ENCODE measurements at regions not wholly inside any gene's neighbourhood (a gene's known extent, or its start where the extent isn't known, plus 50 kb on each side); places are given as distances from the start of the nearest gene placed in this dataset.

DNA sequence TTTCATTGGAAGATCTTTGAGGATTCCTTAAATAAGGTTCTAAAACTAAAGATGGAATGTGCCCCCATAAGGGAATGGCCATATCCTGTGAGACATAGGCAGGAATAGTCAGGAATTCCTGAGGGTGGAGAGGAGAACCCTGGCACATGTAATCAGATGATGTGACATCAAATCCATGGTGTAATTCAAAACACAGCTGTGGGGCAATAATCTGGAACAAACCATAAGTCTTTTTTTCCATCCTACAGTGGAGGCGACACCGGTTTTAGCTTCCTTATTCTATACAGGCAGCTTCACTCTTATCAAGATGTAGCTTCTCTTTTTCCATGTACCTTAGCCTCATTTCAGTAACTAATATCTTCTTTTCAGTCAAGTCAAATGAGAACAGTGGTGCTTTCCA is 133.6 kb upstream of the CITED2 start:
- peak; percentile 53 for DNase-seq

DNA sequence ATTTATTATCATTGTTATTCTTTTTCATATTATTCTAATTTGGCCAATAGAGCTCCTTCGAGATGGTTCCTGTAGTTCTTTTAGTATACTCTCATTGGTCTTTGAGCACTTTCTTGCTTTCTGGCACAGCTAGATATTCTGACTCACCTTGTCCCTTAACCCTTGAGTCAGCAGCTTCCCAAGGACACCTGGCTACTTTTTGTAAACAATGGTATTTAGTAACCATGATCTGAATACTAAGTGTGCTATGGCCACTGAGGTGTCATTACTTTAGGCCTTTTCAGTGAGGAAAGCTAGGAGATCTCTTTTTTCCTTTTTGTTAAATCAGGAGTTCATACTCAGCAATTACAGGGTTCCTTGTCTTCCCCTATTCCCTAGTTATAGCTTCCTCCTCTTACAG is 126.5 kb upstream of the CITED2 start:
- no peak for DNase-seq

DNA sequence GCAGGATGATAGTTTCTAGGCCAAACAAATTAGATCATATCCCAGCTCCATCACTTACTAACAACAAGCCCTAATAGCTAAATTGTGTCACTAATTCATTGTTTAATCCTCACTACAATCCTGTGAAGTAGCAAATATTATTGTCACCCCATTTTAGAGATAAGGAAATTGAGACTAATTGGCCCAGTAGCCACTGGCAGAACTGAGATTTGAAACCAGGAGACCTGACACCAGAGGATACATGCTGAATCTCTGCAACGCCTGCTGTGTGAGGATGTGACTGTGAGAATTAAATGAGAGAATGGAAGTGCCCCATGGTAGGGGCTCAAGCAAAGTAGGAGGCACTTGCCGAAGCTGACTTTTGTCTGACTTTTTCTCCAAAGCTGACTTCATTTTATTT is 124.3 kb upstream of the CITED2 start:
- no peak for DNase-seq

DNA sequence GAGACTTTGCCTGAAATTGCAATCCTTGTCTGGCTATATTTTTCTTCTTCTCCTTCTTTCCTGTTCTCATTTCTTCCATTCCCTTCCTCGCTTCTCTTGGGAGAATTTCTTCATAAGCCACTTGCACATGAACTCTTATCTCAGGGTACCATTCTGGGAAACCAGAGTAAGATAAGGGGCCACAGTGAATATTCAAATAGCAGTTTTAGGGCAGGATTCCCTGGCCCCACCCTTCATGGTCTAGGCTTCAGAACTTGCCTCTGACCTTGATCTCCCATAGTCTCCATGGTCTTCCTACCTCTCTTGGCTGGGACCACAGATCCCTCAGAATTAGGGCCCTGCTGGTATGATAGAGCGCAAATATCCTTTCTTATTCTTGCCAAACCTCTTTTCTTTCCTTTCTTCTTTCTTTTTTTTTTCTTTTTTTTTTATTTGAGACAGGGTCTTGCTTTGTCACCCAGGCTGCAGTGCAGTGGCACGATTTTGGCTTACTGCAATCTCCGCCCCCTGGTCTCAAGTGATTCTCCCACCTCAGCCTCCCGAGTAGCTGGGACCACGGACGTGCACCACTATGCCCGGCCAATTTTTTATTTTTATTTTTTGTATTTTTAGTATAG is 123.0 kb upstream of the CITED2 start:
- no peak for DNase-seq

DNA sequence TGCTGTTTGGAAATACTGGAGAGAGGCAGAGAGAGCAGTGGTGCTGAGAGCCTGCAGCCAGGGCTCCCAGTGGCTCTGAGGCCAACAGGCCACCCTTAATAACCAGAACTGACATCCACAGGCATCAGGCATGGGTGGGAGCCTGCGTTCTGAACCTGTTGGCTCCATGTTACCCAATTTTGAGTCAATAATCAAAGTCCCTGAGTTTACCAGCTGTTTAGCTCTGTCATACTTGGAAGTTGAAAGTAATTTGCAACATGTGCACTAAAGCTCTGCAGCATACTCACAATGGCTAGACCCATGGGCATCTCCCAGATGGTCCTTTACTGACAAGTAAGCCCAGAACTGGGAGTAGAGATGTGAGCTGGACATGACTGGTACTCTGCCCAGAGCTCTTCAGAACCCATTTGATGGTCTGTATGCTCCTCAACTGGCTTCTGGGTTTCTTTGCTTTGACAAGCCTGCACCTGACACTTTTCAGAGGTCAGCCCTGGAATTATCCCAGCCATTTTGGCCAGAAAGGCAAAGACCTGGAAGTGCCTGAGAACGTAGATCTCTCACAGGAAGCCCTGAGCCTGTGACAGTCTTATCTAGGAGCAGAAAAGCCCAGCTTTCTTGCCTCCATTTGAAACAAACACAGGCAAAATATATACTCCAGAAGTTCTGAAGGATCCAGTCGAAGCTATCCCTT is 122.4 kb upstream of the CITED2 start:
- DNase-seq, result no peak

DNA sequence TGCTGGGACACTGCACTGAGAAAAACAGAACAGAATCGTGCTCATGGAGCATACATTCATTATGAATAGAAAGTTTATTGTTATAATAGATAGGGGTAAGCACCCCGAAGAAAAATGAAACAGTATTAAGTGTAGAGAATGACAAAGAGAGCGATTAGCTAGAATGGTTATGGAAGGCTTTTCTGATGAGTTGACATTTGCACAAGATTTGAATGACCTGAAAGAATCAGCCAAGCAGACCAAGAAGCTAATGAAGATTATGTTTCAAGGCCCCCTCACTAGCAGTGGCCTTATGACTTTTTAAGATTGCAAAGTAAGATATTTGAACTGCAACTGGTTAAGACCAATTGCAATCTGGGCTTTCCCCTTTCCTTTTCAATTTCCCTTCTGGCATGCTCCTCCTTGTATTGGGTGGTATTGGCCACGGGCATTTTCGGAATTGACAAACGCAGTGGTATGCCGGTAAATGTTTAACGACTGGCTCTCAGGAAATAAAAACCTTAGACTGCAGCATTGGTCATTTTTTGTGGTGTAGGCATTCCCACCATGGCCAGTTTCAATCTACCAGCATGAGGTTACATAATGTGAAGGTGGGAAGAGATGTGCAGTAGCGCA is 120.0 kb upstream of the CITED2 start:
- no peak for DNase-seq

DNA sequence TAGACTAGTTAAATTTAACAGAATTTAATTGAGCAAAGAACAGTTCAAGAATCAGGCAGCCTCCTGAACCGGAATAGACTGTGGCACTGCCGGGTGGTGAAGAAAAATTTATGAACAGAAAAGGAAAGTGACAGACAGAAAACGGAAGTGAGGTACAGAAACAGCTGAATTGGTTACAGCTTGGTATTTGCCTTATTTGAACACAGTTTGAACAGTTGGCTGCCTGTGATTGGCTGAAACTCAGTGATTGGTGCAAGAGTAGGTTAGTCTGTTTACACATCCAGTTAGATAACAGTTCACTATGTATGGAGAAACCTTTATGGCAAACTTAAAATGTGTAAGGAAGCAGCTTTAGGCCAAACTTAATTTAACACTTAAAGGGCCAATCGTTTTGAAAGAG is 116.0 kb upstream of the CITED2 start:
- DNase-seq, result no peak

DNA sequence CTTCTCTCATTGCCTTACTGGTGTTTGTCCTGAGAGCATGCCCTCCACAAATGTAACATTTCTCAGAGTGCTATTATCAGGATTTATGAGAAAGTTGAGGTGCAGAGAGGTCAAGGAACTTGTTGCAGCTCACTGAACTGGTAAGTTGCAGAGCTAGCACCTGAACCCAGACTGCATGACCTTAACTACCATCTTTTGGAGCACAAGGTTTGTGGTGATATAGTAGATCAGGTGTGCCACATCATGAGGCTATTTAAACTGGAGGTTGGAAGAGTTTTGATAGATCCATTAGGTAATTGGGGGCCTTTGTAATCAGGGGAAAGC is 112.0 kb upstream of the CITED2 start:
- DNase-seq, result no peak

DNA sequence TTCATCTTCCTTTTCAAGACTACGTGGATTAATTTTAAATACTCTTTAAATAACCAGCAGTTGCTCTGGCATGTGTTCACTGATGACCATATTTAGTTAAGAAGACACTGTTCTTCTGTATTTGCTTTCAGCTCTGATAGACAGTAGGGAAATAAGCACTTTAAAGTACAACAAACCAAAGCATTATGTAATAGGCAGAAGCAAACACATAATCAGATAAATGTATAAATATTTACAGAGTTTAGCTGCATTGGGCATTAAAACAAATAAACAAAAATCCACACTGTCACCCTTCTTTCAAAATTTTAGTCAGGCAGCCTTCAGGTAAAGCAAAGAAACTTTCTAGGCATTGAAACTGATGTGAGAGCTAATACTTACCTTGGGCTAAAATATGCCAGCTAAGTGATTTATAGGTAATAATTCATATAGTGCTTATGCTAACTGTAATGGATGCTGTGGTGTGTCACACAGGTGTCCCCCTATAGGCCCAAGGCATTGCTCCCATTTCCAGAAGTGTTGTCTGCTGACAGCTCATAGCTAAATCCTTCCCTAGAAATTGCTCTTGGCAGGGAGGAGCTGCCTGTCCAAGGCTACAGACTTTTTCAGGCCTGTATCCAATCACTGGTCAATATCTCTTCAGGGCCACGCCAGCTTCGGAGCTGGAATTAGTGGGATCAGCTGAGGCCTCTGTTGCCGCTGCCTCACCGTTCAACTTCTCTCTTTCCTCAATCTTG is 111.5 kb upstream of the CITED2 start:
- no peak for DNase-seq

DNA sequence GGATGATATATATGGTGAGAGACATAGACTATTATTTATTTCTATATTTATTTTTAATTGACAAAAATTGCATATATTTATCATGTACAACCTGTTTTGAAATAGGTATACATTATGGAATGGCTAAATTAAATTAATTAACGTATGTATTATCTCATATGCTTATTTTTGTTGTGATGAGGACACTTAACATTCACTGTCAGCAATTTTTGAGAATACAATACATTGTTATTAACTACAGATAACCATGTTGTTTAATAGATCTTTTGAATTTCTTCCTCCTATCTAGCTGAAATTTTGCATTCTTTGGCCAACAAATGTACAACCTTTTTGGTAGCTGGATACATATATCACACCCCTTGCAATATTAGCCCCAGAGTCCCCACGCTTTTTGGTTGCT is 110.7 kb upstream of the CITED2 start:
- DNase-seq, result no peak

DNA sequence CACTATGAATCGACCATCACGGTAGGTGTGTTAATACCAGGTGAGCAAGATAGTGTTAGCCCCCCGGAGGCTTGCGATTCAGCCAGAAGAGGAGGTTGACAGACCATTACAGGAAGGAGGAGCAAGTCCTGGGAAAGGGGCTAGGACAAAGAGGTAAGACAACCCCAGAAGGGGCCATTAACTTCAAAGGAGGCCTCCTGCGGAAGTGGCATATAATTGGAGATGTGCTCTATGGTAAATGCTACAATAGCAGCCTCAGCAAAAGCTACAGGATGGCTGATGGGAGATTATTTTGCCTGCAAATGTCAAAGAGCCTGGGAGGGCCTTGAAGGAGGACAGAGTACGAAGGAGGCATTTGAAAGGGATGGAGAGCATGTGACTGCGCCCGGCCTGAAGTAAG is 108.6 kb upstream of the CITED2 start:
- no peak for DNase-seq

DNA sequence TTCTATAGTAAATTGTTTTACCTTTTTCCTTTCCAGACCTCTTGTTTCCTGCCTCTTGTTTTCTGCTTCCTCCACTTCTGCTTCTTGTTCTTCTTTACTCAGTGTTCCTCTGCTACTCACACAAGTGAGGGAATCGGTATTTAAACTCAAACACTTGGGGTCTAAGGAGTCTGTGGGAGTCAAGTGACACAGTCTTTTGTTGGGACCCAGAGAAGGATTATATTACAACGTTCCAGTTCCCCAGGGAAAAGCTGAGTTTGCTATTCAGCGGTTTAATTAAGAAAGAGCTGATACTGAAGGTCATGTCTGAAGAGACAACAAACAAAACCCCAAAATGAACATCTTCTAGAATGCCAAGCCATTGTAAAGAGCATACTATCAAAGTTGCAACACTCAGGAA is 107.8 kb upstream of the CITED2 start:
- DNase-seq, result no peak

DNA sequence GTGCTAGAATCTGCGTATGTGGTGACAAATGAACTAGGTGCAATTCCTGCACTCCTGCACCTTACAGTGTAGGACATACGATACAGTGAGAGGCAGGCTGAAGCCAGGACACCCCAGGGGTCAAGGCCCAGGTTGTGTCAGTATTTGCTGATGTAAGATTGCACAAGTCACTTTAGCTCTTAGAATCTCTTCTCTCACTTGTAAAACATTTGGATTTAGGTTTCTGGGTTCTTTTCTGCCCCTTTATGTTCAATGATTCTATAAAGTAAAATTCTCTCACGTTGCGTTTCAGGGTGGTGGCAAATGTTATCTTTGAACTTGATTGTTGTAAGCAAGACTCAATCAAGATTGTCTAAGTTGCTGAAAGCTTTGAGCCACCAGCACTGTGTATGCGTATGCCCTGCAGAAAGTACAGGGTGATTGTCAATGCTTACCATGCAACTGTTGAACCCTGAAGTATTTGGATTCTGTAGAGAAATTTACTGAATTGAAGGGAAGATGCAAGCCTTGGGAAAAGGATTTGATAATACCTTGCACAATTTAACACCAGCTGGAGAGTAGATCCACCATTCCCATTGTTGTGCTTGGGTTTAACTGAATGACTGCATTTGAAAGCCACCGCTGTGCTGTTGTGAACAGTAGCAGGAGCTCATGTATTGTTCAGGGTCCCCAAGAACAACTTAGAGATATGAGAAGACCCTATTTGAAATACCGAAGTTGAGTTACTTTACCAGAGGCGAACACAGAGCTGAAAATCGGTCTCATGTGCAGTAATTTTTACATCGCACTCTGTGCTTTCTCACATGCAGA is 106.1 kb upstream of the CITED2 start:
- DNase-seq, result no peak

DNA sequence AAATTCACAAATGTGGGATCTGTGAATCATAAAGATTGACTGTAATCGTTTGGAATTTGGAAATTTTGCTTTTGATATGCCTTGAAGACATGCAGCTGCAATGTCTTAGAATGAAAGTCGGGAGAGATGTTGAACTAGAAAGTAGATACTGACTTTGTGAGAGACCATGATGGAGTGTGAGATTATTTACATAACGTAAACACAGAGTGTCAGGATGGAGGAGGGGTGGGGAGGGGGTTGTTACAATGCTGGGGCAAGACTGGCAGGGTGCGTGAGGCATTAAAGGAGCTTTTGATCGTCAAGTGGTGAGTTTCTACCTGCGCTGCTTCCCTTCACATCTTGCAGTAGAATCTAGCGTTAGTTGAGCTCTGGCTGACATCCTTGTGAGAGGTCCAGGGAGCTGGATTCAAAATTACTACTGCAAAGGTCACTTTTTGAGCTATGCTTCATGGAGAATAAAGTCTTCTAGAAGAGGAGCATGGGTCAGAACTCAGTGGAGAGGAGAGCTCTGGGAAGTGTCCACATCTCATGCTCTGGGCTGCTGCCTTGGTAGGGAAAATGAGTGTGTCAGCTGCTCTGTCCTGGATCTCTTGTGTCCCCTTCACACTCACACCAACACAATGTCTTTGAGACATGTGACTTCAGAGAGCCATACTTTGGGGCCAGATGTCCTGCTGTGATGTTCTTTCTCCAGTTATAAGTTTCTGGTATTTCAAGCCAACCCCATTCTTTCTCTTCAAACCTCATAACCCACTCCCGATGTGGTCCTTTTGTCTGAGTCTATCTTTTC is 105.2 kb upstream of the CITED2 start:
- no peak for DNase-seq

DNA sequence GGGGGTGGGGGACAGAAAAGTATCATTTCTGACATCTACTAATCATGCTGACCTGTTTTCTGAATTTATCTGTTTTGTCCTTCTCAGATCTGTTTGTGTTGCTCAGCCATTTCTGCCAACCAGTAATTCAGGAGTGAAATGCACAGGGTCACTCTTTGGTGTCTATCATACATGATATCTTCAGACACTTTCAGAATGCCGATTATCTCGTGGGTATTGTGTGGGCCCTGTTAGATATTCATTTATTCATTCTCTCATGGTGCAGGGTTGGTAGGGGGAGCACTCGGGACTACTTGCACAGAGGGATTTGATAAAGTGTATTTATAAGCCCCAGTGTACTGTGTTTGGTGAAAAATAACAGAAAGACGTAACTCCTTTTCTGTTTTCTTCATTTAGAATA is 101.2 kb upstream of the CITED2 start:
- no peak for DNase-seq

DNA sequence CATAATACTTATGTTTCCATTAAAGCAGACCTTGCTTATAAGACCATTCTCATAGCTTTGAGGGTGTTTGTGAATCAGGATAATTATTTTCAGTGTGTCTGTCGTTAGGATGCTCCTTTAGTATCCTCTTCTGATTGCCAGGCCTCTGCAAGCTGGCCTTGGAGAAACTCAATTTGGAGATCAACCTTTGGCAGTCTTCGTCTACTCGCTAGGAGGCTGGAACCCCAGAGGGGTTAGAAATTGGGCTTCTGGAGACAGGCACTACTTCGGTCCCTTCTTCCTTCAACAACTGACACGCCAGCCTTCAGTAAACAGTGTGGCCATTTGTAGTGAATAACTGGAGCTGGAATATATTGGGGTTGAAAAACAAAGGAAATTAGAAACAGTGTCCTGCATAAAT is 100.8 kb upstream of the CITED2 start:
- no peak for DNase-seq

DNA sequence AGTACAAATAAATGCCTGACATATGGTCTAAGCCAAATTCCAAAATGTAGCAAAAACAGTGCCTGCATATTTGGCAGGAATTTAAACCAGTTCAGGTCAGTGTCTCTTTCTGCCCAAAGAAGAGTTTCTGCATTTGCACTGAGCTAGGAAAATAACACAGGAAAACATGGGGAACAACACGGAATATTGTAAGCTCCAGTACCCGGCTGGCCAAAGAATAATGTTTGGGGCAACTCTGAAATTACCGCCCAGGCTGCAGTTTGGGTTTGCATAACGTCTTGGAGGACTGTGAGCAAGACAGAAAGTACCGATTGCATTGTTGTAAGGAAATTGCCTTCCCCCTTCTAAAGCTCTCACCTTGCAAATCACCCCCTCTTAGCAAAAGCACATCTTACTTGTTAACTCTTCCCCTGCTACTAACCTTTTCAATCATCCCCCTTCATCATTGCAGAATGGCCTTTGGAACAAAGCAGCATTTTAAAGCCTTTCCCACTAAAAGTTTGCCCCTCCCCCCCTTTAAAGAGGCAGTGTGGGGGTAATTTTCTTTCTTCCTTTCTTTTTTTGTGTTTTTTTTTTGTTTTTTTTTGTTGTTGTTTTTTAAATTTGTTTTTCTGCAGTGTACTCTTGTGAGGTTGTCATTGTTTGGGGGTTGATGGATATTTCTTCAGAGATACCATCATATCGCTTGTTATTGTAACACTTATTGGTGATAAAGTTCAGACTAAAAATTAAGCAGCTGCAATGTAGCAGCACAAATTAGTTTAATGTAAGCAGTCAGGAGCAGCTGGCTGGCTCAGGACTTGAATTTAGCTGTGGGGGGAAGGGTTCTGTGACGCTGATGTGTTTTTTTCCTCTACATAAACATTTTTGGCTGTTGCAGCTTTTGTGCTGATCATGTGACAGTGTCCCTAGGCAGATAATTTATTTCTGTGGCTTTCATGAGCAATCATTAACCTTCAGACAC is 100.0 kb upstream of the CITED2 start:
- peak; percentile 39 for DNase-seq

DNA sequence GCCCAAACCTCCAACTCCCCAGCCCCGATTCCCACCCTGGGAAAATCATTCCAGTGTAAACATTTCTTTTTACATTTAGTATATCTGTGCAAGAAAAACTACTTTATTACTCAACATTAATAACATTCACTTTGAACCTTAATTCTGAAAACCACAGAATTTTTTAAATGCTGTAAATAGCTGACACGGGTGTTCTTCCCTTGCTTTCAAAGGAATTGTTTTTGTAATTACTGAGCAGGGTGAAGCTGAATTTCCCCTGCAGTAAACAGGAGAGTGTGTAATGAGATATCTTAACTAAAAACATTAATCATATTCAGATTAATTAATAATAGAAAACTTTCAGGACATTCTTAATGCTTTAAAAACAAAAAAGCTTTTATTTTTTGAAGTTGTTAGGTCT is 99.3 kb upstream of the CITED2 start:
- DNase-seq, result no peak

DNA sequence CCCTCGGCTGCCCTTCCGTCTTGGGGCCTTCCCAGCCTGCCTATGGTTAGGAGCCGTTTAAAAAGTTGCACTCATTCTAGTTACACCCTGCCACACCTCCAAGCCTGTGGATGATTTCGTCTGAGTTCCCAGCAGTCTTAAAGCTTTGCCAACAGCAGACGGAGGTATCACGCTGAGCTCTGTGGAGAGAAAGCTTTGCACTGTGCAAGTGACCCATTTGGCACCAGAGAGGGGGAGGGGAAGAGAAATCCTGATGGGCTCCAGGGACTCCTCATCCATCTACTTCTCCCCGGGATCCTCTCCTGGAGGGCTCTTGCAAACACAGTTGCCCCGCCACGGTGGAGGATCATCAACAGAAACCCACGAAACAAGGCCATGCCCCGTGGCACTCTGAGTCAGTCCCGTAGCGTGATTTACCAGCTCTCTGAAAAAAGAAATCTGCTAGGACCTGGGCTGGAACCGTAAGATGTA is 98.8 kb upstream of the CITED2 start:
- DNase-seq, result no peak

DNA sequence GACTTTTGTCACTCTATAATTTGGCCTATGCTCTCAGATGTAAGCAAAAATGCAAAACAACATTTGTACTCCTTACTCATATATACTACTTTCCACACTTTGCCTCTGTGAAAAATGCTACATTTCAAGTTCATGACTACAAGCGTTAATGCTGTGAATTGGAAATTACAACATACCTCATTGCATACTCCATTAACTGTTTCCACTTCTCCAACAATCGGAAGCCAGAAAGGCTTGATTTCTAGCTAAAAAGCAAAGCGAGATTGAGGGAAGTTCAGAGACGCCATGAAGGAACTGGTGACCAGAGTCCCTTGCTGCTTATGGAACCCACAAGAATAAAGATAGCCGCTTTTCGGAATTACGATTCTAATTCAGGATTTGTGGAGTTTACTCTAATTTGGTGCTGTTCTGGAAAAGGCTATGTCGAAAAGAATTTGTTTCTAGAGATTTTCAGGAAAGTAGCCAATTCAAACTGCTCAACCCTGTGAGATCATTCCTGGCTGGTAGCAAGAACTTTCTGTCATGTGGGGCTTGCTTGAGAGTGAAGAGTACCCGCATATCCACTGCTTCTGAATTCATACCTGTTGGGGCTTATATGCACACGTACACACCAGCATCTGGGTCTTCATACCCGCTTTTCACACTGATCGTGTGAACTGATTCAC is 98.0 kb upstream of the CITED2 start:
- DNase-seq, result peak; percentile 37

DNA sequence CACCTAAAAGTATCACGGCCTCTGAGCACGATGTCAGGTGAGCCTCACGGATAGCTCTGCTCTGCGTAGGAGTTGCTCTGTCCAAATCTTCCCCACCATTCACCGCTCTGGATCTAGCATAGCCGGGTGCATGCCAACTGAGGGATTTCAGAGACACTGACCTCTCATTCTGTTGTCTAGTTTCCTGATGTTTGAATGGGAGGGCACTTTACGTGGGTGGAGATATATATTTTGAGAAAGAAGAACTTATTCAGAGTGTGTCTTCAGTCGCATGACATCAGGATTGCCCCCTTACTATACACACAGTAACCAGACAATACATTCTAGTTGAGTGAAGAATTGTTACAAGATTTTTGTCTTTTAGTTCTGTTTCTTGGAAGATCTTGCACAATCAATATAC is 96.5 kb upstream of the CITED2 start:
- DNase-seq, result no peak

Measured in fibroblast of skin of right biceps (primary cell).